Cardiac muscle cell (in vitro differentiated cells and primary cell): ENCODE measurements at regions not wholly inside any gene's neighbourhood (a gene's known extent, or its start where the extent isn't known, plus 50 kb on each side); places are given as distances from the start of the nearest gene placed in this dataset.
A peak's percentile ranks its signal among the peaks of the same experiment; 100 is the strongest.

Experiments used
- DNase-seq, 2 donors: peaks; one replicate each; pipeline versions ENCODE4 v3.0.0 to v3.0.0-alpha.2; 2010 to 2017; ENCODE audit warnings: low read depth in 1 of 2, low spot score in 1 of 2
- H3K27ac ChIP-seq: fragments of 200-600 bp; sonication (generic); 2 replicates; pipeline ENCODE4 v1.5.1; 2016
- H3K27me3 ChIP-seq: fragments of 200-600 bp; sonication (generic); 2 replicates; pipeline ENCODE4 v1.6.0; 2016; ENCODE audit warnings: control low read depth
- H3K36me3 ChIP-seq: fragments of 200-600 bp; sonication (generic); 2 replicates; pipeline ENCODE4 v1.5.1; 2016; ENCODE audit warnings: control low read depth
- H3K4me1 ChIP-seq: fragments of 200-600 bp; sonication (generic); 2 replicates; pipeline ENCODE4 v1.8.1; 2017; ENCODE audit warnings: low read depth, mild to moderate bottlenecking, mixed run types
- H3K4me3 ChIP-seq: fragments of 200-600 bp; sonication (generic); 2 replicates; pipeline ENCODE4 v1.5.1; 2016; ENCODE audit warnings: mild to moderate bottlenecking
- H3K9me3 ChIP-seq: fragments of 200-600 bp; sonication (generic); 2 replicates; pipeline ENCODE4 v1.5.1; 2017; ENCODE audit warnings: low read depth, mild to moderate bottlenecking, control low read depth
- CTCF ChIP-seq: IDR thresholded peaks from 2 replicates; pipeline ENCODE4 v1.5.1; 2012; ENCODE audit warnings: low read depth, mild to moderate bottlenecking, low read length

GRCh38 chr6:134564705-134565104 is 246.8 kb upstream of the SGK1 start:
- Histone ChIP-seq H3K27me3 (no peaks in the 10 kb centered on the region), H3K27ac (no peak overlapping the region), H3K36me3 (no peaks in the 10 kb centered on the region), H3K9me3 (no peaks in the 10 kb centered on the region), H3K4me3 (no peak overlapping the region), H3K4me1 (no peaks in the 10 kb centered on the region)
- no peak for DNase-seq
- no peak for TF ChIP-seq CTCF

- Histone ChIP-seq H3K9me3 (no peaks in the 10 kb centered on the region), H3K27me3 (no peaks in the 10 kb centered on the region), H3K4me1 (no peaks in the 10 kb centered on the region), H3K36me3 (no peaks in the 10 kb centered on the region), H3K4me3 (no peak overlapping the region), H3K27ac (no peak overlapping the region)
- DNase-seq = no peak
- no peak for TF ChIP-seq CTCF
Measured at GRCh38 chr6:134560019-134560418, 242.1 kb upstream of the SGK1 start.

GRCh38 chr6:134557509-134557908 is 239.6 kb upstream of the SGK1 start:
- Histone ChIP-seq H3K9me3 (no peaks in the 10 kb centered on the region), H3K27ac (no peak overlapping the region), H3K4me1 (no peaks in the 10 kb centered on the region), H3K4me3 (no peak overlapping the region), H3K27me3 (no peaks in the 10 kb centered on the region), H3K36me3 (no peaks in the 10 kb centered on the region)
- DNase-seq = no peak
- no peak for TF ChIP-seq CTCF

- H3K4me3 ChIP-seq = no peak overlapping the region
- no peak overlapping the region for H3K27ac ChIP-seq
- no peak for TF ChIP-seq CTCF
- H3K4me1 ChIP-seq = peaks cover 4% of the 10 kb centered on the region
- DNase-seq = no peak
- no peaks in the 10 kb centered on the region for H3K27me3 ChIP-seq
- no peaks in the 10 kb centered on the region for H3K9me3 ChIP-seq
- no peaks in the 10 kb centered on the region for H3K36me3 ChIP-seq
Measured at GRCh38 chr6:134555672-134556071, 237.8 kb upstream of the SGK1 start.

GRCh38 chr6:134553936-134554335 is 236.0 kb upstream of the SGK1 start:
- no peaks in the 10 kb centered on the region for H3K36me3 ChIP-seq
- H3K9me3 ChIP-seq = no peaks in the 10 kb centered on the region
- no peak overlapping the region for H3K4me3 ChIP-seq
- no peak for TF ChIP-seq CTCF
- peaks cover 8% of the 10 kb centered on the region for H3K4me1 ChIP-seq
- no peaks in the 10 kb centered on the region for H3K27me3 ChIP-seq
- H3K27ac ChIP-seq = no peak overlapping the region
- DNase-seq = peak in 1 of 2 donors; percentile 35
